AG09309 (cell line): ENCODE measurements at regions not wholly inside any gene's neighbourhood (a gene's known extent, or its start where the extent isn't known, plus 50 kb on each side); places are given as distances from the start of the nearest gene placed in this dataset.

ENCODE experiments used
- DNase-seq: peaks from one replicate; pipeline ENCODE4 v3.0.0-alpha.2; 2010; ENCODE audit warnings: low read depth
- H3K4me3 ChIP-seq: 2 replicates; pipeline ENCODE4 v1.5.1; 2011; ENCODE audit warnings: mild to moderate bottlenecking, low read depth, low read length, moderate library complexity; ENCODE audit not compliant: control insufficient read depth
- TF ChIP-seq, protein P1 (sequence below): IDR thresholded peaks from 2 replicates; pipeline ENCODE4 v1.5.1; 2011; ENCODE audit warnings: mild to moderate bottlenecking, low read depth, low read length, inconsistent platforms; ENCODE audit not compliant: insufficient read depth, control insufficient read depth; ENCODE audit errors: missing control alignments

DNA sequence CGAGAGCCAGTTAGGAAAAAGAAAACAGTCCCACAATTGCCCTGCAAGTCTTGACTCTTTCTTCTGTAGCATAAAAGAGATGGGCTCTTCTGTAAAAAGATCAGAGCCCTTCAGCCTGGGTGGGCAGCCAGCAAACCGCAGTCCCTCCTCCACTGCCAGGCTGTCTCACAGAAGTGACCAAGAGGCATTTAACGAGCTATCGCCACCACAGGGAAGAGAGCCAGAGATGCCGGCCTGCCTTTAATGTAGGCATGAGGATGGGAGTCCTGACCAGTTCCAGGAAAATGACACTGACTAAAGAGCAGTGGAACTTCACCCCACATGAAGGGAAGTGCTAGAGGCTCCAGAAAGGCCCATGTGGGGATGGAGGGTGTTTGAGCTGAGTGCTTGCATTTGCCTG, 264.6 kb downstream of the NDUFS4 start:
- TF ChIP-seq, protein P1, sequence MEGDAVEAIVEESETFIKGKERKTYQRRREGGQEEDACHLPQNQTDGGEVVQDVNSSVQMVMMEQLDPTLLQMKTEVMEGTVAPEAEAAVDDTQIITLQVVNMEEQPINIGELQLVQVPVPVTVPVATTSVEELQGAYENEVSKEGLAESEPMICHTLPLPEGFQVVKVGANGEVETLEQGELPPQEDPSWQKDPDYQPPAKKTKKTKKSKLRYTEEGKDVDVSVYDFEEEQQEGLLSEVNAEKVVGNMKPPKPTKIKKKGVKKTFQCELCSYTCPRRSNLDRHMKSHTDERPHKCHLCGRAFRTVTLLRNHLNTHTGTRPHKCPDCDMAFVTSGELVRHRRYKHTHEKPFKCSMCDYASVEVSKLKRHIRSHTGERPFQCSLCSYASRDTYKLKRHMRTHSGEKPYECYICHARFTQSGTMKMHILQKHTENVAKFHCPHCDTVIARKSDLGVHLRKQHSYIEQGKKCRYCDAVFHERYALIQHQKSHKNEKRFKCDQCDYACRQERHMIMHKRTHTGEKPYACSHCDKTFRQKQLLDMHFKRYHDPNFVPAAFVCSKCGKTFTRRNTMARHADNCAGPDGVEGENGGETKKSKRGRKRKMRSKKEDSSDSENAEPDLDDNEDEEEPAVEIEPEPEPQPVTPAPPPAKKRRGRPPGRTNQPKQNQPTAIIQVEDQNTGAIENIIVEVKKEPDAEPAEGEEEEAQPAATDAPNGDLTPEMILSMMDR: no peak
- no peak overlapping the region for H3K4me3 ChIP-seq
- DNase-seq: no peak

DNA sequence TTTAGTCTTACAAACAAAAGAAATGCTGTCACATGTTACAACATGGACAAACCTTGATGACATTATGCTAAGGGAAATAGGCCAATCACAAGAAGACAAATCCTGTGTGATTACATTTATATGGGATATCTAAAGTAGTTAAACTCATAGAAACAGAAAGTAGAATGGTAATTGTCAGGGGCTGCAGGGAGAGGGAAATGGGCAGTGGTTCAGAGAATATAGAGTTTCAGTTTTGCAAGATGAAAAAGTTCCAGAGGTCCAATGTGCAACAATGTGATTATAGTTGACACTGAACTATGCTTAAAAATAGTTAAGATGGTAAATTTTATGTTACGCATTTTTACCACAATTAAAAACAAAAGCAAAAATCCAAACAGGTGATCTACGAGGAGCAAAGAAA, 265.5 kb downstream of the NDUFS4 start:
- H3K4me3 ChIP-seq: no peak overlapping the region
- TF ChIP-seq, protein P1: no peak
- no peak for DNase-seq

DNA sequence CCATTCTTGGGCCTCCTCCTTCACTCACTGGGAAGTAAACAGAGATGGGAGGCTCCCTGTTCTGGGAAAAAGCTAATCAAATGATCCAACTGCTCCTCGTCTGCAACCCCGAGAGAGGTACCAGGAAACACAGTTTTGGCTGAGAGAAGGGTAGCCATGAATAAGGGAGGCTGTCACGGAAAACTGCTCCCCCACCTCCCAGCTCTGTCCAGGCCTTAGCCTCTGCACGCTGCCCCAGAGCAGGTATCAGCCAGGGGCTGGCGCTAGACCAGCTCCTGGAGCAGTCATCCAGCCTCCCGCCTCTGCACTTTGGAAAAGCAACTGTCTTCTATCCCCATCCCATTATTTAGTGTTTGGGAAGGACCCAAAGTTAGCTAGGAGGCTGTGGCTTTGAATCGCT, 266.1 kb downstream of the NDUFS4 start:
- TF ChIP-seq, protein P1: no peak
- no peak overlapping the region for H3K4me3 ChIP-seq
- DNase-seq: no peak

DNA sequence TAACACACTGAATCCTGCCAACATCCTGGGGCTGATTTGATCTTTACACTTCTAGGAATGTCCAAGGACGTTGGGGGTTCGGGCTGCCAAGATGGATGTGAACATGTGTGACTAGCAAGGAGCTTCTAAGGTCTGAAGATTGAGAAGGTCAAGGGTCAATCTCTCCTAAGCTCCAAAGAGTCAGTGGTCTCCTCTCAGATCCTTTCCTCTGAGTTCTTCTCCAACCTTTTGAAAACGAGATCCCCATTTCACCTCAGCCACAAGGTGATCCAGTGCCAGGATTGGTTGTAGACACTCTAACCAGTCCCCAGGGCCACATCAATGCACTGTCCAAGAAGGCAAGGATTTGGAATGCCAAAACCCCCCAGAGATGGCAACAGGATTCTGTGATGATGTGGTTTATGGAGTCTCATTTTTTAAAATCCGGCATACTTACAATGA, 266.8 kb downstream of the NDUFS4 start:
- H3K4me3 ChIP-seq: no peak overlapping the region
- TF ChIP-seq, protein P1: no peak
- no peak for DNase-seq

DNA sequence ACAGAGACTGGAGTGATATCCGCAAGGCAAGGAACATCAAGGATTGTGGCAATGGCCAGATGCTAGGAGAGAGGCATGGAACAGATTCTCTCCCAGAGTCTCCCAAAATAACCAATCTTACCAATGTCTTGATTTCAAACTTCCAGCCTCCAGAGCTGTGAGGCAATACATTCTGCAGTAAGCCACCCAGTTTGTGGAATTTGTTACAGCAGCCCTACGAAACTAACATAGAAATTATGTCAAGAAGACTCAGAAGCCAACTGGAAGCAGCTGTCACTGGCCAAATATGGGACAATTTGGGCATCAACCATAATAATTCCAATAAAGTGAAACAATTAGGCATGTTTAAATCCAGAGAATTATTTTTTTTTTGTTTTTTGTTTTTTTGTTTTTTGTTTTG, 271.1 kb downstream of the NDUFS4 start:
- TF ChIP-seq, protein P1: no peak
- no peak overlapping the region for H3K4me3 ChIP-seq
- no peak for DNase-seq
